Keratinocyte (primary cell): ENCODE measurements at regions not wholly inside any gene's neighbourhood (a gene's known extent, or its start where the extent isn't known, plus 50 kb on each side); places are given as distances from the start of the nearest gene placed in this dataset.
A peak's percentile ranks its signal among the peaks of the same experiment; 100 is the strongest.

Source experiments
- DNase-seq: peaks from one replicate; pipeline ENCODE4 v3.0.0-alpha.2; 2011; ENCODE audit warnings: low read depth, missing footprints, low spot score
- FAIRE-seq: peaks from 2 replicates; lab custom pipeline; 2011; peaks lifted over from hg19 to GRCh38; lab: Jason Lieb, UNC
- H2AFZ ChIP-seq: 2 replicates; pipeline ENCODE4 v1.6.0; 2012; ENCODE audit warnings: low read length, control low read depth, inconsistent platforms; ENCODE audit not compliant: control insufficient read depth
- H3K27ac ChIP-seq: 2 replicates; pipeline ENCODE4 v1.5.1; 2011; ENCODE audit warnings: low read length; ENCODE audit not compliant: control insufficient read depth, insufficient read depth
- H3K27me3 ChIP-seq: 3 replicates; pipeline ENCODE4 v1.6.0; 2011; ENCODE audit warnings: low read length; ENCODE audit not compliant: control insufficient read depth, insufficient read depth; ENCODE audit errors: extremely low read depth
- H3K36me3 ChIP-seq, 2 experiments: 2 replicates in 1 of 2; 3 replicates in 1 of 2; pipeline ENCODE4 v1.5.1; 2011; ENCODE audit warnings: low read length in 2 of 2, mild to moderate bottlenecking in 1 of 2; ENCODE audit not compliant: control insufficient read depth in 2 of 2, insufficient read depth in 2 of 2; ENCODE audit errors: extremely low read depth in 1 of 2
- H3K4me1 ChIP-seq: 3 replicates; pipeline ENCODE4 v1.5.1; 2011; ENCODE audit warnings: low read length; ENCODE audit not compliant: control insufficient read depth, insufficient read depth; ENCODE audit errors: extremely low read depth
- H3K4me2 ChIP-seq: 3 replicates; pipeline ENCODE4 v1.6.0; 2011; ENCODE audit warnings: low read depth, low read length; ENCODE audit not compliant: control insufficient read depth, insufficient read depth; ENCODE audit errors: extremely low read depth
- H3K4me3 ChIP-seq, 3 experiments: fragments of 200-600 bp in 1 of 3; sonication (generic) in 1 of 3; 2 replicates in 2 of 3; 3 replicates in 1 of 3; pipeline ENCODE4 v1.5.1; 2011 to 2016; ENCODE audit warnings: low read length in 3 of 3, mild to moderate bottlenecking in 3 of 3, control low read depth in 2 of 3, inconsistent platforms in 1 of 3, low read depth in 1 of 3, mixed read lengths in 1 of 3, mixed run types in 1 of 3, moderate library complexity in 1 of 3; ENCODE audit not compliant: control insufficient read depth in 2 of 3, insufficient read depth in 2 of 3; ENCODE audit errors: extremely low read depth in 1 of 3
- H3K79me2 ChIP-seq: 2 replicates; pipeline ENCODE4 v1.6.0; 2012; ENCODE audit warnings: low read length; ENCODE audit not compliant: control insufficient read depth, insufficient read depth
- H3K9ac ChIP-seq: 3 replicates; pipeline ENCODE4 v1.6.0; 2011; ENCODE audit warnings: low read length; ENCODE audit not compliant: control insufficient read depth, insufficient read depth; ENCODE audit errors: extremely low read depth
- H3K9me1 ChIP-seq: 3 replicates; pipeline ENCODE4 v1.6.0; 2011; ENCODE audit warnings: low read length; ENCODE audit not compliant: control insufficient read depth, insufficient read depth; ENCODE audit errors: extremely low read depth
- H3K9me3 ChIP-seq: 2 replicates; pipeline ENCODE4 v1.5.1; 2012; ENCODE audit warnings: low read depth, low read length; ENCODE audit not compliant: control insufficient read depth
- H4K20me1 ChIP-seq: 3 replicates; pipeline ENCODE4 v1.6.0; 2011; ENCODE audit warnings: low read length; ENCODE audit not compliant: control insufficient read depth, insufficient read depth; ENCODE audit errors: extremely low read depth
- EZH2 ChIP-seq: IDR thresholded peaks from one replicate; pipeline ENCODE4 v1.6.1; 2012; ENCODE audit warnings: inconsistent platforms, mild to moderate bottlenecking, low read length, moderate library complexity
- dilution Hi-C: fragments of 300-500 bp; cut with MboI; formaldehyde crosslinking; loops from one replicate; pipeline ENCODE4 v1.7.0; 2020; ENCODE audit warnings: low sequenced_read_pairs; ENCODE audit not compliant: extremely low pct_ligation_motif_present
- TF ChIP-seq, protein P1 (sequence below), 3 experiments: IDR thresholded peaks in 1 of 3; conservative IDR thresholded peaks in 1 of 3; optimal IDR thresholded peaks in 1 of 3; 2 replicates in 2 of 3; 3 replicates in 1 of 3; pipeline versions ENCODE3 to v1.5.1; 2011; ENCODE audit warnings: low read length in 3 of 3, mild to moderate bottlenecking in 3 of 3, moderate library complexity in 2 of 3, control low read depth in 1 of 3, inconsistent platforms in 1 of 3; ENCODE audit not compliant: insufficient read depth in 2 of 3; ENCODE audit errors: extremely low read depth in 1 of 3

DNA sequence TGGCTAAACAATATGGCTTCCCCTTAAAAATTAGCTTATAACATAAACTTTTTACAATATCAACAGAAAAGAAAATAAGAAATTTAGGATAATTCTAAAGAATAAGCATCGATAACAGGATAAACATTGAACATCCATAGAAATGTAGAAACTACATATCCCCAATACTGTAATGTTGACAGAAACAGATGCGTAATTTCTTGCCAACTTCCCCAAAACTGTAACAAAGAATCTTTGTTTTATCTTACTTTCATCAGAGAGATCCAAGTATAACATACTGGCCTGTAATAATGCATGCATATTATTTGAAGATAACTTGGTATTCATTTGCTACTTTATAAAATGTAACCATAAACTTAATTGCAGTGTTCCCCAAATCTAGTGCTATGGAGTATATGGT is 339.9 kb downstream of the ARL4A start:
- H3K36me3 ChIP-seq: no peaks in the 10 kb centered on the region
- H3K9me1 ChIP-seq: no peaks in the 10 kb centered on the region
- no peaks in the 10 kb centered on the region for H3K27me3 ChIP-seq
- no peak overlapping the region for H3K9ac ChIP-seq
- H3K4me2 ChIP-seq: no peak overlapping the region
- FAIRE-seq (no peak), DNase-seq (no peak)
- peaks cover 9% of the 10 kb centered on the region for H3K4me1 ChIP-seq
- H3K27ac ChIP-seq: no peak overlapping the region
- H3K9me3 ChIP-seq: no peaks in the 10 kb centered on the region
- no peak for TF ChIP-seq EZH2
- TF ChIP-seq, protein P1, sequence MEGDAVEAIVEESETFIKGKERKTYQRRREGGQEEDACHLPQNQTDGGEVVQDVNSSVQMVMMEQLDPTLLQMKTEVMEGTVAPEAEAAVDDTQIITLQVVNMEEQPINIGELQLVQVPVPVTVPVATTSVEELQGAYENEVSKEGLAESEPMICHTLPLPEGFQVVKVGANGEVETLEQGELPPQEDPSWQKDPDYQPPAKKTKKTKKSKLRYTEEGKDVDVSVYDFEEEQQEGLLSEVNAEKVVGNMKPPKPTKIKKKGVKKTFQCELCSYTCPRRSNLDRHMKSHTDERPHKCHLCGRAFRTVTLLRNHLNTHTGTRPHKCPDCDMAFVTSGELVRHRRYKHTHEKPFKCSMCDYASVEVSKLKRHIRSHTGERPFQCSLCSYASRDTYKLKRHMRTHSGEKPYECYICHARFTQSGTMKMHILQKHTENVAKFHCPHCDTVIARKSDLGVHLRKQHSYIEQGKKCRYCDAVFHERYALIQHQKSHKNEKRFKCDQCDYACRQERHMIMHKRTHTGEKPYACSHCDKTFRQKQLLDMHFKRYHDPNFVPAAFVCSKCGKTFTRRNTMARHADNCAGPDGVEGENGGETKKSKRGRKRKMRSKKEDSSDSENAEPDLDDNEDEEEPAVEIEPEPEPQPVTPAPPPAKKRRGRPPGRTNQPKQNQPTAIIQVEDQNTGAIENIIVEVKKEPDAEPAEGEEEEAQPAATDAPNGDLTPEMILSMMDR (optimal IDR thresholded peaks at IDR 0.05 in 1 of 3, IDR thresholded peaks at IDR 0.05 in 1 of 3, conservative IDR thresholded peaks at IDR 0.05 in 1 of 3; ENCODE audit: extremely low read depth in 1 of 3, insufficient read depth in 2 of 3, low read length in 3 of 3): no peak
- H2AFZ ChIP-seq: no peak overlapping the region
- dilution Hi-C loops: no loop called here
- H4K20me1 ChIP-seq: no peaks in the 10 kb centered on the region
- H3K4me3 ChIP-seq: no peak overlapping the region
- no peaks in the 10 kb centered on the region for H3K79me2 ChIP-seq

DNA sequence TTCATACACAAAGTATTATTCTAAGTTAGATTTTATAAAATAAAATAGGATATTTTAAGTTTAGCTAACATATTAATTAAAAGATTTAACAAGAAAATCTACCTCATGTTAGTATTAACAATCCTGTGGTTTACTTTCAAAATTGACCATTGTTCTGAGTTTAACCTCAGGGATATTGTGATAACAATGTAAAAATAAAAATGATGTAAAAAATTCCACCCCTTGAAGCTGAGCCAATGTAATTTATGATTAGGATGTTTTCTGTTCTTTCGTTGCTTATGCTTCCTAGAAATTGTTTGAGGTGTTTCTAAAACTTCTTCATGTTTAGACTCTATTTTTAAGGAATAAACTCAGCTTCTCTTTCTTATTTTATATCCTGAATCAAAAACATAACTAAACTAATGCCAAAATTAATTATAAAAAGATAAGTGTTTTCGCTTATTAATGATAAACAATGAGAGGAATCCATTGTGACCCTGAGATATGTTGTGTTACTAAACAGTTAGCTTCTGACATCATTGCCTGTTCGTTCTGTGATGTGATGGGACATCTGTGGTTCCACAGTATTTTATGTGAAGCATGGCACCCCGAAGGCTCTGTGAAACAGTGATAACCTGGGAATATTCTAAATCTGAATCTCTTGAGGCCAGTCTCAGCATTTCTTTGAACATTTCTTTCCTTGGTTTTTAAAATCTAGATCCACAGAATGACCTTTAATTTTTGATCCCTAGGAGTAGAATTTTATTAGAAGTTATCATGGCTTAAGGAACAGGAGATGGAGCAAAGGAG is 340.8 kb downstream of the ARL4A start:
- FAIRE-seq: peak; percentile 20
- dilution Hi-C loops: no loop called here

More for the DNA sequence above, 340.8 kb downstream of the ARL4A start:
- Histone ChIP-seq H3K9me1 (no peaks in the 10 kb centered on the region), H3K4me2 (no peak overlapping the region), H3K9ac (no peak overlapping the region), H3K79me2 (no peaks in the 10 kb centered on the region), H3K36me3 (no peaks in the 10 kb centered on the region), H3K4me1 (peaks cover 9% of the 10 kb centered on the region), H3K27me3 (no peaks in the 10 kb centered on the region), H3K4me3 (no peak overlapping the region), H3K27ac (no peak overlapping the region), H4K20me1 (no peaks in the 10 kb centered on the region), H2AFZ (no peak overlapping the region), H3K9me3 (no peaks in the 10 kb centered on the region)
- TF ChIP-seq, protein P1 (optimal IDR thresholded peaks at IDR 0.05 in 1 of 3, IDR thresholded peaks at IDR 0.05 in 1 of 3, conservative IDR thresholded peaks at IDR 0.05 in 1 of 3; ENCODE audit: extremely low read depth in 1 of 3, insufficient read depth in 2 of 3, low read length in 3 of 3): no peak
- no peak for TF ChIP-seq EZH2
- DNase-seq: no peak
